ENCODE measurements at regions not wholly inside any gene's neighbourhood (a gene's known extent, or its start where the extent isn't known, plus 50 kb on each side); places are given as distances from the start of the nearest gene placed in this dataset.
"Not testable (repeated sequence)": the region's sequence is repeated elsewhere in the genome, so short reads cannot be mapped to it uniquely, and the experiment has no call there.

DNA sequence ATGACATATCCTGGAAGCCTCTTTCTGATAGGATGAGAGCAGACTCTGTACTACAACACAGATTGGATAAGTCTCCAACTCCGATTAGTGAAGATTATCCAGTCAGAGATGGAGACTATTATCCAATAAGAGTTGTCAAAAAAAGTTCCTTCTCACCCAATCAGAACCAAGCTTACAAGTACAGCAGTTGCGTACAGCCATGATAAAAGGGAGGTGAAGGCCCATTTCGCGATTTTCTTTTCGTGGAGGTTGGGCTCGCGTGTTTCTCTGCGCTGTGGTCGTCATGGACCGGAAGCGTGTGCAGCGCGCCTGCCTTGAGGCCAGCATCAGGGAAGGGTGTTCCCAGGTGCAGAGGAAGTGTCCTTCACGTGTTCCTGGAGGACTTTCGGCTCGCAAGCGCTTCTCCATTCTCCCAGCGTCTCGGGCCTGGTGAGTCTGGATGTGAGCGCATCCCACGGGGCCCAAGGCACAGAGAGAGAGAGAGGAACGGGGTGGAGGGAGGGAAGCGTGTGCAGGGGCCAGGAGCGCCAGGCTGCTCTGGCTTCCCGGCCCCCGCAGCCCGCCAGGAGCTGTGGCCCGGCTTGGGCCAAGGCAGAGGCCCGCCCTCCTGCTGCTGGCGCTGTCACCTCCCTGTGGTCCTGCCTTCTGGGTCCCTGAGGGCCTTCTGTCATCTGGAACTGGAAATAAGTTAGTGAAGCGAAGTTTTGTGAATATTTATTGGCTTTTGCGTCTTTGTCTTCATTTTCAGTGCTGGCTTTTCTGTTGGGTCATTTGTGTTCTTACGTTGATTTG is 53.9 kb downstream of the CDRT15L2 start:
- in situ Hi-C loops (cut with HindIII; ENCODE audit: low sequenced_read_pairs); DNase-seq (ENCODE audit: low spot score): not testable (repeated sequence)

DNA sequence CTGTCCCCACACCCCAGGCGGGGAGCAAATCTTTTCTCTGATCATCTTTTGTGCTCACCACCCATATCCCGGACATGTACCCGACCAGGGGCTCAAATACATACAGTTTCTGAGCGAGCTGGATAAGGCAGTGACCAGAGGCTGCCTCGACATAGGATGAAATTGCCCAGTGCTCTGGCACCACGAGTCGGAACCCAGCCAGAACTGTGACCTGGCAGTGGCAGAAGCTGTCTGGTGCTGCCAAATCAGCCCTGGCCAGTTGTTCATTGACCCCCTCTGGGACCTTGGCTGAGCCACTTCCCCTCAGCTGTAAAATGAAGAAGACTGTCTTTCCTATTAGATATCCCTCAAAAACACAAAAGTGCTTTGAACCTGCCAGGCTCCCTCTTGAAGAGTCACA is 60.6 kb downstream of the CDRT15L2 start:
- in situ Hi-C loops (cut with HindIII; ENCODE audit: low sequenced_read_pairs): not testable (repeated sequence)

GRCh38 chr17:20646661-20647272 is 67.2 kb downstream of the CDRT15L2 start:
- DNase-seq (ENCODE audit: low spot score); in situ Hi-C loops (cut with HindIII; ENCODE audit: low sequenced_read_pairs): not testable (repeated sequence)

More for the DNA sequence above, 60.6 kb downstream of the CDRT15L2 start:
- not testable (repeated sequence) for DNase-seq (ENCODE audit: low spot score)

- in situ Hi-C loops (cut with HindIII; ENCODE audit: low sequenced_read_pairs); DNase-seq (ENCODE audit: low spot score): not testable (repeated sequence)
Measured at GRCh38 chr17:20649097-20649767, 69.7 kb downstream of the CDRT15L2 start.

GRCh38 chr17:20651022-20651421 is 71.5 kb downstream of the CDRT15L2 start:
- DNase-seq (ENCODE audit: low spot score); in situ Hi-C loops (cut with HindIII; ENCODE audit: low sequenced_read_pairs): not testable (repeated sequence)

DNA sequence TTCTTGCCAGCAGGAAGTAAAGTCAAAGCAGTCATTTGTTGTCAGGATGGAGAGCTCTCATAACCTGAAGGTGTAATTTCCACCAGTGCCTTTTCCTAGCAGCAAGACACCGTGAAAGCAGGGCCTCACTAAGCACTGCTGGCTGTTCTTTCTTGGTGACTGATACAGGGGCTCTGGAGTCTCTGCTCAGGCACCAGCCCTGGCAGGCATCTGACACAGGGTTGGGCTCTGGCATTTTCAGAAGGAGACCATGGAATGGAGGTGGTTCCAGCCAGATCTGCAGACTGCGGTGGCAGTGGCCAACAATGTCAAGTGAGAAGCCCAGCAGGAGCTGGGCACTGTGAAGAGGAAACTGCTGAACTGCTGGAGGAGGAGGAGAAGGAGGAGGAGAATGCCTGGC is 72.2 kb downstream of the CDRT15L2 start:
- peak; percentile 4 for DNase-seq (ENCODE audit: low spot score)
- in situ Hi-C loops (cut with HindIII; ENCODE audit: low sequenced_read_pairs): not testable (repeated sequence)

GRCh38 chr17:20653391-20653790 is 73.9 kb downstream of the CDRT15L2 start:
- DNase-seq (ENCODE audit: low spot score); in situ Hi-C loops (cut with HindIII; ENCODE audit: low sequenced_read_pairs): not testable (repeated sequence)

- DNase-seq (ENCODE audit: low spot score); in situ Hi-C loops (cut with HindIII; ENCODE audit: low sequenced_read_pairs): not testable (repeated sequence)
Measured at GRCh38 chr17:20654114-20654513, 74.6 kb downstream of the CDRT15L2 start.

GRCh38 chr17:20654575-20654974 is 75.1 kb downstream of the CDRT15L2 start:
- DNase-seq (ENCODE audit: low spot score); in situ Hi-C loops (cut with HindIII; ENCODE audit: low sequenced_read_pairs): not testable (repeated sequence)

- in situ Hi-C loops (cut with HindIII; ENCODE audit: low sequenced_read_pairs): not testable (repeated sequence)
Measured at GRCh38 chr17:20665103-20665955, 85.8 kb downstream of the CDRT15L2 start.

GRCh38 chr17:20666689-20667088 is 87.2 kb downstream of the CDRT15L2 start:
- in situ Hi-C loops (cut with HindIII; ENCODE audit: low sequenced_read_pairs); DNase-seq (ENCODE audit: low spot score): not testable (repeated sequence)

More at GRCh38 chr17:20665103-20665955, 85.8 kb downstream of the CDRT15L2 start:
- DNase-seq (ENCODE audit: low spot score): not testable (repeated sequence)

GRCh38 chr17:20667712-20668111 is 88.2 kb downstream of the CDRT15L2 start:
- in situ Hi-C loops (cut with HindIII; ENCODE audit: low sequenced_read_pairs); DNase-seq (ENCODE audit: low spot score): not testable (repeated sequence)

DNA sequence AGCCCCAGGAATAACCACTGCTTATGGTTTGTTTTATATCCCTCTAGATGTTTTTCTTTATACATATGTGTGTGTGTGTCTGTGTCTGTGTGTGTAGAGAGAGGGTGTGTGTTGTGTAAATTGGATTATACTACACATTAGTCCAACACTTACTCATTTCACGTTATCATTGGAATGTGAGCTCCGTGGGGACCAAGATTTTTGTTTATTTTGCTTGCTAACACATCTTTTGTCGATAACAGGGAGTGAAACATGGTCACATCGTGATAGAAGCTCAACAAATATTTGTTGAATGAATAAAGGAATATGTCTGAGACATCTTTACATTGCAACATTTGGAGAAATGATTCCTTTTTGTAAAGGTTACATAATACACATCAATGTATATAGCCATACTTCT is 88.8 kb downstream of the CDRT15L2 start:
- DNase-seq (ENCODE audit: low spot score); in situ Hi-C loops (cut with HindIII; ENCODE audit: low sequenced_read_pairs): not testable (repeated sequence)

DNA sequence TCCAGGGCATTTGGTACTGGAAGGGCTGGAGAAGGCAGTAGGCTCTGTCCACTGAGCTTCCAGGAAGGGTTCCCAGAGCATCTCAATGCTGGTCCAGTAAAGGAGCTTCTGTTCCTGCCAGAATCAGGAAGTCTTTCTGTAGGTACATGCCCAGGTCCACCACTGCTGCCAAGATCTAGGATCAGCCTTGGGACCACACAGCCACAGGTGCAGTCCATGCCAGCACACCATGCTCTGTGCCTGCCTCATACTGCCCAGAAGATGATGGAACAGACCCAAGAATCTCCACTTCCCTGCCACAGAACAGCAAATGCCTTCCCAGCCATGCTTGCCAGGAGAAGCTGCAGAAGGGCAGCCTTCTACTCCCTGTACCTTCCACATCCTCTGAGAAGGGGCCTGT is 89.3 kb downstream of the CDRT15L2 start:
- peak; percentile 31 for DNase-seq (ENCODE audit: low spot score)
- in situ Hi-C loops (cut with HindIII; ENCODE audit: low sequenced_read_pairs): not testable (repeated sequence)

- in situ Hi-C loops (cut with HindIII; ENCODE audit: low sequenced_read_pairs); DNase-seq (ENCODE audit: low spot score): not testable (repeated sequence)
Measured at GRCh38 chr17:20670506-20670905, 91.0 kb downstream of the CDRT15L2 start.

DNA sequence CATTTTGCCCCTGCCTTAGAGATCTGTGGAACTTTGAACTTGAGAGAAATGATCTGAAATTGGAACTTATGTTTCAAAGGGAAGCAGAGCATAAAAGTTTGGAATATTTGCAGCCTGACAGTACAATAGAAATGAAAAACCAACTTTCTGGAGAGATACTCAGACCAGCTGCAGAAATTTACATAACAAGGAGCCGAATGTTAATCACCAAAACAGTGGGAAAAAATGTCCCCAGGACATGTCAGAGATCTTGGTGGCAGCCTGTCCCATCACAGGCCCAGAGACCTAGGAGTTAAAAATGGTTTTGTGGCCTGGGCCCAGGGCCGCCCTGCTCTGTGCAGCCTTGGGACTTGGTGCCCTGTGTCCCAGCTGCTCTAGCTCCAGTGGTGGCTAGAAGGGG is 94.8 kb downstream of the CDRT15L2 start:
- DNase-seq (ENCODE audit: low spot score); in situ Hi-C loops (cut with HindIII; ENCODE audit: low sequenced_read_pairs): not testable (repeated sequence)

DNA sequence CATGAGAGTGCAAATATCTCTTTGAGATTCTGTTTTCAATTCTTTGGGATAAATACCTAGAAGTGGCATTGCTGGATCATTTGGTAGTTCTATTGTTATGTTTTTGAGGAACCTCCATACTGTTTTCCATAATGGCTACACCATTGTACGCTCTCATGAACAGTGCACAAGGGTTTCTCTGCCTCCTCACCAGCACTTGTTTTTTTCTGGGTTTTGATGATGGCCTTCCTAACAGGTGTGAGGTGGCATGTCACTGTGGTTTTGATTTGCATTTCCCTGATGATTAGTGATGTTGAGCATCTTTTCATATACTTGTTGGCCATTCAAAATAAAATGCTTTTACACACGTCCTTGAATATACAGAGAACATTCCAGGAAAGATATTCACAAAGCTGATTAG is 96.2 kb downstream of the CDRT15L2 start:
- DNase-seq (ENCODE audit: low spot score); in situ Hi-C loops (cut with HindIII; ENCODE audit: low sequenced_read_pairs): not testable (repeated sequence)

DNA sequence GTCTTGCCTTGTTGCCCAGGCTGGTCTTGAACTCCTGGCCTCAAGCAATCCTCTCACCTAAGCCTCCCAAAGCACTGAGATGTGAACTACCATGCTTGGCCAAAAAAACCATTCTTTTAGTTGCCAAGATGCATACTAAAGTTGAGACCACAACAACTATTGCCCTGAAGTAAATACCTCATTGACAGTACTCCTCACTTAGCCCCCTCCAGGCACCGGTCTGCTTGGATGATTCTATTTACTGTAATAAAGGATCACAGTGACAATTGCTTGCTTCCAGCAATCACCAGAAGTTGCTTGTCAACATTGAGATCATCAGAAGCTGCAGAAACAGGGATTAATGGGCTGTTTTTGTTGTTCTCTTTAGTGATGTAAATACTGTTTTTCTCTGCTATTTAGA is 97.1 kb downstream of the CDRT15L2 start:
- in situ Hi-C loops (cut with HindIII; ENCODE audit: low sequenced_read_pairs); DNase-seq (ENCODE audit: low spot score): not testable (repeated sequence)

DNA sequence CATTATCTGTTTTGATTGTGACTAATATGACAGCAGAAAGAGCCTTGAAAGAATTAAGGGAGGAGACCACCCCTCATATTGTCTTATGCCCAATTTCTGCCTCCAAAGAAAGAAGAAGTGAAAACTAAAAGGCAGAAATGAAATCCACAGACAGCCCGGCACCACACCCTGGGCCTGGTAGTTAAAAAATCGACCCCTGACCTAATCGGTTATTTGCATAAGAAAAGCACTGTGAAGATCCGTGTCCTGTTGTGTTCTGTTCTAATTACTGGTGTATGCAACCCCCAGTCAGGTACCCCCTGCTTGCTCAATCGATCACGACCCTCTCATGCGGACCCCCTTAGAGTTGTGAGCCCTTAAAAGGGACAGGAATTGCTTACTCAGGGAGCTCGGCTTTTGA is 97.9 kb downstream of the CDRT15L2 start:
- DNase-seq (ENCODE audit: low spot score); in situ Hi-C loops (cut with HindIII; ENCODE audit: low sequenced_read_pairs): not testable (repeated sequence)

All from G401 (cell line).